ENCODE measurements at regions not wholly inside any gene's neighbourhood (a gene's known extent, or its start where the extent isn't known, plus 50 kb on each side); places are given as distances from the start of the nearest gene placed in this dataset.

- TF ChIP-seq CTCF (IDR thresholded peaks at IDR 0.05) (no peak), POLR2A (IDR thresholded peaks at IDR 0.05) (no peak)
Observed at GRCh38 chr17:14004927-14005620, 64.2 kb upstream of the COX10 start.

All from thyroid gland (tissue), 4 donors.